Stimulated activated CD4-positive, alpha-beta T cell treated with anti-CD3 and anti-CD28 coated beads, Interleukin-4, amount 100 ng/mL, for 4 hours (primary cell): ENCODE measurements at regions not wholly inside any gene's neighbourhood (a gene's known extent, or its start where the extent isn't known, plus 50 kb on each side); places are given as distances from the start of the nearest gene placed in this dataset.

Experiments
- DNase-seq, 2 experiments: peaks; one replicate each; pipeline ENCODE4 v3.0.0-alpha.2; 2020

GRCh38 chr6:2414885-2415547 lies 169.6 kb upstream of the GMDS start:
- no peak for DNase-seq

DNA sequence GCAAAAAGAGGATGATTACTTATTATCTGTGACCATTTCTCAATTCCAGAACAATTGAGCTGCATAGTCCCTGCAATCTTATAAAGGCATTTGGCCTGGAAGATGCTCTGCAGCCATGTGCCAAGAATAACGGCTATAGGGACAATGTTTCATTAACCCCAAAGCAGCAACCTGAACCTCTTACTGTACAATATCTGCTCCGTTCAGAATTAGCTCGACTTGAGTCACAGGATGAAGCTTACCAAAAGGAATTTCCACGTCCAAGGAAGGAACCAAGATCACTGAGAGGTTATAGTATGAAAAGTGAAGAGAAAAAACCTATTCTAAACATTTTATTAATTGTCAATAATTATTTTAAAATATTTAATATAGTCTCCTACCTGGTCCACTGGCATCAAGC lies 167.3 kb upstream of the GMDS start:
- DNase-seq, result no peak

DNA sequence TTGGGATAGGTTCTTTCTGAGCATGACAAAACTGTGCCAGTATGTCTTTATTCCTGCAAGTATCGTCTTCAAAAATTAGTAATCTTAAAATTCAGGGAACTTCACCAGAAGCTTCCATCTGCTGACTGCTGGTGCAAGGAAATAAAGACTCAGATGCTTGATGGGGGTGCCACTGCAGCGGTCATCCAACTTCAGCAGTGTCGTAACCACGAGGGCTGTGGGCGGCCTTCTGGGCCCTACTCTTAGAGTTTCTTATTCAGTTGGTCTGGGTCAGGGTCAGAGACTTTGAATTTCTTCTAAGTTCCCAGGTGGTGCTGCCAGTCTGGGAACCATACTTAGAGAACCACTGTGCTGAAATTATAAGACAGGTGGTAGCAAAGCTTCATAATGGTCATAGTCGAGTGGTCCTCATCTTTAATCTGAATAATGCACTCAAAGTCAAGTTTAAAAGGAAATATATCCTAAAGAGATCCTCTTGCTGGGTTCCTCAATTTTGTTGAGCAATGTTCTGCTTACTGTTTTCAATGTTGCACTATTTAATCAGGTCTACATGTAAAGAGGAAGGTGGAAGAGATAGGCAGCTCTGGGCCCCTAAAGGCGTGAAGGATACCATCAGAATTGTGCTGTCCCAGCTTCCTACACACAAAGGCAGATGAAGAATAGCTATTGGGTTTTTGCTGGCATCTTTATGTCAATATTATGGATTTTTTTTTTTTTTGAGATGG lies 165.4 kb upstream of the GMDS start:
- DNase-seq, result no peak

GRCh38 chr6:2407525-2407924 lies 162.1 kb upstream of the GMDS start:
- DNase-seq, result no peak

DNA sequence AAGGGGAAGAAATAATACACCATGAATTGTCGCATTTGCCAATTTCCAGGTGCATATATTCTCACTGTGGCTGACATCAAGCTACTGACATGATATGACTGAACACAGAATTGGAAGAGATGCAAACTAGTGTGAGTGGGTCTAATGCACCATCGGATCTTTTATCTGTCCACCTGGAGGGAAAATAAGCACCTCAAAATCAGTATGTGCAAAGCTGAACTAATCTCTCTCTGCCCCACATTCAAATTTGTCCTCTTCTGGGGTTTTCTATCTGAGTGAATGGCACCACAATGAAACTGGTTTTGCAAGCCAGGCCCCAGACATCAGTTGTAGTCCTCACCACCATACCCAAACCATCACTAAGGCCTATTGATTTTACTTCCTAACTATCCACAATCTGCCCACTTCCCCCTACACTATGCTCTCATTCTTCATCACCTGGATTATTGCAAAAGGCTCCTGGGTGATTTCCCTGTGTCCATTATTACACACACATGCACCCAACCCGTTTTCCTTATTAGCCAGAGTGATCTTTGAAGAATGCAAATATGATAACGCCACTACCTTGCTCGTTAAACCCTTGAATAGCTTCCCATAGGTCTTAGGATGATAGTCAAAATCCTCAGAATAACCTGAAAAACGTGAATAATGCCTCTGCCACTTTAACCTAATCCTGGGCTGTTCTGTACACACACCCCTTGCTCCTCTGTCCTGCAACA lies 159.0 kb upstream of the GMDS start:
- no peak for DNase-seq

GRCh38 chr6:2403546-2403945 lies 158.1 kb upstream of the GMDS start:
- DNase-seq, result no peak

DNA sequence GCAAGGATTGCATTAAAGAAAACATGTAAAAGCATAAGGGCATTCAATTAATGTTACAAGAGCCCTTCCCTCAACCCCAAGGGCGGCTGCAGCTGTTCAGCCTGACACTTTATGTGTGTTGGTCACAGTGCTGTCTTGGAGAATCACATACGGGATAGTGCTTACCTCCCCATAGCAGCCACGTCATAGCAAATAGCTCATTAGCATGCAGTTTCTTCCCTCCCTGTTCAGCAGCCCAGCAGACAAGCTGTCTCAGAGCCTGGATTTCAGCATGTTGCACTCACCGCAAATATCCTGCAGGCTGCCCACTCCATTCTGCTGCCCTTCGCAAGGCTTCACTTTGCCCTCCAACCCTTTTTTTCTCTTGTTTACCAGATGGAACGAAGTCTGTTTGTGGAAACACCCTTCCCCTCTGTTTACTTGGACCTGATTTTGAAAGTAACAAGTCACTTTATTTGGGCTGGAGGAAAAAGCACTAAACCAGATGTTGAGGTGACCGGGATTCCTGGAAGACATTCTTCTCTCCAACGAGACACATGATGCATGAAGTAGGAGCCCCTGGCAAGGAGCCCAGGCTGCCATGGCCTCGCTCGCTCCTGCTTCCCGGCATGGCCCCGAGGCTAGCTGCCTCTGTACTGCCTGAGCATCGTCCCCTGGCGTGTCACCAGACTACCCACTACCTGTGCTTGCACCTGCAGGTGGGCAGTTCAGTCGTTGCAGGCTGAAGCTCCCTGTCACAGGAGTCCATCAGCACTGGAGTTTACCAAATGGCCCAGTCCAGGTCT lies 151.6 kb upstream of the GMDS start:
- no peak for DNase-seq

GRCh38 chr6:2396042-2396657 lies 150.7 kb upstream of the GMDS start:
- no peak for DNase-seq

DNA sequence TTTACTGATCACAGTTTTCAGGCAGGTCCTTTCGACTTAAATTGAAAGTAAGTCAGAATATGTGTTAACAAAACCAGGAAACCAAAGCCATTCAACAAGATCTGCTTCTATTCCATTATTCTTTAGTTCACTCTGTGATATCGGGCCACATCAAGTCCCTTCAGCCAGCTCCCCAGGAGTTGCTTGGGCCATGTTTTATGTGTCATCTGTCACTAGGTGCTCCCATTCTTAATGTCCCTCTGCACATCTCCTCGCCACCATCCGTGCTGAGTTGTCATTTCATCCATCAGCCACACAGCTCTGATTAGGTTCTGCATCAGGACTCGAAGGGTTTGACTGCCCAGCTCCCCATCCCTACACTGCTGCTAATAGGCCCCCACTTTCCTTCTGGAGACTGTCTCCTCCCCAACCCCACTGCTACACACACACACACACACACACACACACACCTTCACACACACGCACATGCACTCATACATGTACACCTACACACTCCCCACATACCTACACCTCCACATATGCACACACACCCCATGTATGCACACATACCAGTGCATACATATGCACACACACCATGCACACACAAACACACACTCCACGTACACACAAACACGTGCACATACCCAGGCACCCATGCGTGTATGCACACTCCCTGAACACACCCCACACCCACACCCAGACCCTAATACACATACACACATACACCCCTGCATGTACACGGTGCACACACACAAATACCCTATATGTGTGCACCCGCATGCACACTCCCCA lies 143.3 kb upstream of the GMDS start:
- DNase-seq, result no peak

- no peak for DNase-seq
These were observed 142.0 kb upstream of the GMDS start for GRCh38 chr6:2387445-2387844.

GRCh38 chr6:2385471-2385983 lies 140.1 kb upstream of the GMDS start:
- DNase-seq, result no peak

DNA sequence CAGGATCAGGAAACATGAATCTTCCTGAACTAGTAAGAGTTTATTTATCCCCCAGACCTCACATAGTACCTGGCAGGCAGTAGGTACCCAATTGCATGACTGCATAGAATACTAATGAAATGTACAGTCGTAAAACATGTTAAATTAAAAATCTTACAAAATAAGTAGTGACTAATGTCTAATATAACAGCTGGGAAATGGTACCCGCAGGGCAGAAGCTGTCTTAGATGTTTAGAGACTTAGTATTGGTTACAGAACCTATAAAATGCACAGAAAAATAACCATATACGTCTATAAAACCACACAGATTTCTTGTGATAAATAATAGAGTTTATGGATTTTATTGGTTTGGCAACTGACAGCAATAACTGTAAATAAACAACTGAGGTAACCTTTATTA lies 139.1 kb upstream of the GMDS start:
- no peak for DNase-seq

DNA sequence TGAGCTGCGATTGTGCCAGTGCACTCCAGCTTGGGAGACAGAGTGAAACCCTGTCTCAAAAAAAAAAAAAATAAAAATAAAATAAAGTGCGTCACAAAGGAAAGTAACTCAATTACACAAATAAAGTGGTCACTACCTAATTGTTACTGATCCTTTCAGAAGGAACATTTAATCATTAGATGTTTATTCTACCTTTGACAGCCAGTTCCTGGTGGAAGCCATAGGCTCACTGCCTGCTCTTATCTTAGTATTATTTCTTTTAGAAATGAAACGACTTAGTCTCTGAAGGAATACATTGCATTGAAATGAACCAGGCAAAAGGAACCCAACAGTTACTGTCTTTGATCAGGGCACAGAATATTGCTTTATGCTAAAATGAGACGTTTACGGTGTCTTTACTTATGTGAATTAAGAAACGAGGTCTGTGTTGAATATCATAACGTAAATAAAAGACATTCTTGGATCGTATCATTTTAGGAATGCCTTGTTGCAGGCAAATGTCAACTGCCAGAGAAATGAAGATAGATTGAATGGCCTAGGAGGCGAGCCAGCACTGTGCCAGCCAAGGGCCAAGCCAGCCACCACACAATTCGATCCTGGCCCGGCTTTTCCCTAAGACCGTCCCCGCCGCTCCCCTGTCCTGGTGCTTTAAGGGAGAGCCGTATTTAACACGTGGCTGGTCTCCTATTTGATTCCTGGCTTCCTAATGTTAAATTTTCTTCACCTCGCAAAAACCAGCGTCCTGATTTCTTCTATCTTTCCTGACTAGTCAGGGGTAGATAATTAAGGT lies 136.7 kb upstream of the GMDS start:
- DNase-seq, result no peak

DNA sequence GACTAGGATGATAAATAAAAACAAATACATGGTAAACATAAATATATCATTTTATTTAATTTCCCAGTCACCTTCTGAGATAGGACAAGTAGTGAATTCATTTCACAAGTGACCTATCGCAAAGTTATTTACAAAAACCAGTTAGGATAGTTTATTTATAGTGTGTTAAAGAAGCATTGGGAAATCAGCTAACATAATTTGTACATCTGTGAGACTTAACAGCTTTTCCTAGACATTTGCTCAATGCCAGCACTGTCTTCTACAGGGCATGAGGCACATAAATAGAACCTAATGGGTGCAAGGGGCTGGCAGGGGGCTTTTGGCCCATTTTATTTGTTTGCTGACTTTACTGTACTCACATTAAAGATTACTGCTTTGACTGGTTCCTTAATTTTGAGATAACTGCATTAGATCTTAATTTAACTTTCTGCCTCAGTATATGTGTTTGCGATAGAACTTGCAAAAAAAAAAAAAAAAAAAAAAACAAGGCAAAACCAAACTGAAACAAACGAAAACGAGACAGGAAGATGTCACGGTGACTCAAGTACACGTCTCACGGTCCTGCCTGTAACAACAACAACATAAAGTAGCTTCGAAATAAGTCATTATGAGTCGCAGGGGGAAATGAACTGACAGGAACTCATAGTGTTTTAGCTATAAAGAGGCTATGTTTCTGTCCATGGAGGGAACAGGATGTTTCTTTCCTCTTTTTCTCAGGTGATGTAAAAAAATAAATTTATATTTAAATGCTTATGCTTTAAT lies 133.7 kb upstream of the GMDS start:
- no peak for DNase-seq

- no peak for DNase-seq
These were observed 132.7 kb upstream of the GMDS start for GRCh38 chr6:2378046-2378657.

- DNase-seq, result no peak
These were observed 131.3 kb upstream of the GMDS start for GRCh38 chr6:2376429-2377355.

GRCh38 chr6:2375443-2375842 lies 130.0 kb upstream of the GMDS start:
- no peak for DNase-seq

- DNase-seq, result no peak
These were observed 124.2 kb upstream of the GMDS start for GRCh38 chr6:2369606-2370005.

GRCh38 chr6:2363211-2363610 lies 117.8 kb upstream of the GMDS start:
- no peak for DNase-seq
